ENCODE measurements at regions not wholly inside any gene's neighbourhood (a gene's known extent, or its start where the extent isn't known, plus 50 kb on each side); places are given as distances from the start of the nearest gene placed in this dataset.

GRCh38 chr1:115189814-115190539 is 100.7 kb upstream of the TSPAN2 start:
- intact Hi-C loops (cut with DNase I; ENCODE audit: low total_unique reads): no loop called here
- H3K4me3 ChIP-seq: no peak overlapping the region
- H3K27ac ChIP-seq: no peak overlapping the region
- no peaks in the 10 kb centered on the region for H3K27me3 ChIP-seq
- WGBS, 2 donors: 79 to 82% methylated on average over 5 of the region's 5 CpGs
- H3K9me3 ChIP-seq: no peaks in the 10 kb centered on the region
- H3K36me3 ChIP-seq (ENCODE audit: low read depth, missing control alignments): no peaks in the 10 kb centered on the region
- H3K4me1 ChIP-seq: no peaks in the 10 kb centered on the region
- DNase-seq: no peak
- TF ChIP-seq POLR2A (IDR thresholded peaks at IDR 0.05) (no peak), CTCF (IDR thresholded peaks at IDR 0.05) (no peak)

- Histone ChIP-seq H3K4me1 (no peaks in the 10 kb centered on the region), H3K9me3 (no peaks in the 10 kb centered on the region), H3K36me3 (ENCODE audit: low read depth, missing control alignments) (no peaks in the 10 kb centered on the region), H3K27ac (no peak overlapping the region), H3K4me3 (no peak overlapping the region), H3K27me3 (no peaks in the 10 kb centered on the region)
- intact Hi-C loops (cut with DNase I; ENCODE audit: low total_unique reads): no loop called here
- DNase-seq: no peak
- TF ChIP-seq CTCF (IDR thresholded peaks at IDR 0.05): no peak
- no peak for TF ChIP-seq POLR2A (IDR thresholded peaks at IDR 0.05)
- 85% methylated on average over 4 of the region's 4 CpGs for WGBS, 2 donors
These were observed 99.5 kb upstream of the TSPAN2 start for GRCh38 chr1:115188680-115189395.

GRCh38 chr1:115186711-115187265 is 97.5 kb upstream of the TSPAN2 start:
- no peak for TF ChIP-seq POLR2A (IDR thresholded peaks at IDR 0.05)
- TF ChIP-seq CTCF (IDR thresholded peaks at IDR 0.05): no peak
- no peaks in the 10 kb centered on the region for H3K4me1 ChIP-seq
- H3K36me3 ChIP-seq (ENCODE audit: low read depth, missing control alignments): no peaks in the 10 kb centered on the region
- DNase-seq: no peak
- H3K4me3 ChIP-seq: no peak overlapping the region
- intact Hi-C loops (cut with DNase I; ENCODE audit: low total_unique reads): no loop called here
- no peaks in the 10 kb centered on the region for H3K27me3 ChIP-seq
- no peak overlapping the region for H3K27ac ChIP-seq
- 76 to 83% methylated on average over 8 of the region's 8 CpGs for WGBS, 2 donors
- H3K9me3 ChIP-seq: no peaks in the 10 kb centered on the region

- no peaks in the 10 kb centered on the region for H3K36me3 ChIP-seq (ENCODE audit: low read depth, missing control alignments)
- DNase-seq: no peak
- no peak overlapping the region for H3K27ac ChIP-seq
- no peaks in the 10 kb centered on the region for H3K4me1 ChIP-seq
- WGBS, 2 donors: 79 to 92% methylated on average over 4 of the region's 4 CpGs
- H3K9me3 ChIP-seq: no peaks in the 10 kb centered on the region
- intact Hi-C loops (cut with DNase I; ENCODE audit: low total_unique reads): no loop called here
- no peak for TF ChIP-seq POLR2A (IDR thresholded peaks at IDR 0.05)
- TF ChIP-seq CTCF (IDR thresholded peaks at IDR 0.05): no peak
- no peak overlapping the region for H3K4me3 ChIP-seq
- no peaks in the 10 kb centered on the region for H3K27me3 ChIP-seq
These were observed 96.0 kb upstream of the TSPAN2 start for GRCh38 chr1:115185336-115185735.

Measured in testis (tissue), 2 donors.